Psoas muscle (tissue), 7 donors: ENCODE measurements at regions not wholly inside any gene's neighbourhood (a gene's known extent, or its start where the extent isn't known, plus 50 kb on each side); places are given as distances from the start of the nearest gene placed in this dataset.

ENCODE experiments used
- ATAC-seq, 4 donors: fragments of 200-7000 bp; cut with Tn5 transposase; one replicate each; pipeline ENCODE4 v1.9.1; 2020; ENCODE audit warnings: moderate library complexity in 3 of 4, mild to moderate bottlenecking in 2 of 4
- DNase-seq, 2 donors: peaks; one replicate each; pipeline ENCODE4 v3.0.0-alpha.2; 2020
- H3K27ac ChIP-seq: fragments of 200-600 bp; one replicate; pipeline ENCODE4 v1.8.0; 2022
- H3K27me3 ChIP-seq, 3 donors: fragments of 200-600 bp in 1 of 3; one replicate each; pipeline versions ENCODE4 v1.6.1 to v1.8.0; 2013 to 2022; ENCODE audit warnings: low read length in 2 of 3, mild to moderate bottlenecking in 2 of 3, moderate library complexity in 1 of 3; ENCODE audit not compliant: insufficient read depth in 3 of 3
- H3K36me3 ChIP-seq, 2 donors: fragments of 200-600 bp in 1 of 2; one replicate each; pipeline versions ENCODE4 v1.6.1 to v1.8.0; 2013 to 2022; ENCODE audit warnings: low read depth in 1 of 2, mild to moderate bottlenecking in 1 of 2, moderate library complexity in 1 of 2; ENCODE audit not compliant: insufficient read depth in 1 of 2
- H3K4me1 ChIP-seq: fragments of 200-600 bp; one replicate; pipeline ENCODE4 v1.8.0; 2022
- H3K4me3 ChIP-seq: fragments of 200-600 bp; one replicate; pipeline ENCODE4 v1.8.0; 2022; ENCODE audit warnings: mild to moderate bottlenecking
- H3K9me3 ChIP-seq: fragments of 200-600 bp; one replicate; pipeline ENCODE4 v1.8.0; 2022
- CTCF ChIP-seq: fragments of 200-600 bp; IDR thresholded peaks from one replicate; pipeline ENCODE4 v1.8.0; 2022; ENCODE audit warnings: antibody characterized with exemption
- WGBS, 3 donors: extraction: QIAGEN DNeasy Blood & Tissue Kit; methylation state at CpG; one replicate each; pipeline versions ENCODE4 v1.1.6 to v1.1.7; 2013; 5-methylcytosine and 5-hydroxymethylcytosine counted together
- intact Hi-C, 2 donors: fragments of 100-400 bp; cut with DNase I; formaldehyde crosslinking; loops; one replicate each; pipeline versions ENCODE4 v1.11.0 to v1.14.2; 2022
- donor health status: healthy with polysubstance abuse.
- donor health status: DM: no; HTN: no; CAD: no; lungs with moderate emphysema.
- donor health status: Bipolar disorder and iron deficiency.
- donor health status: healthy.
- donor health status: DM: yes; HTN: yes; CAD: no.
- donor health status: DM: no; HTN: no; CAD: no.
- donor health status: DM: yes; HTN: yes; CAD: no.

GRCh38 chr15:95935852-95936251 is 394.6 kb upstream of the NR2F2 start:
- Histone ChIP-seq H3K27ac (no peak overlapping the region), H3K4me3 (no peak overlapping the region), H3K36me3 (no peaks in the 10 kb centered on the region), H3K9me3 (no peaks in the 10 kb centered on the region), H3K4me1 (no peaks in the 10 kb centered on the region), H3K27me3 (no peaks in the 10 kb centered on the region)
- no peak for DNase-seq
- no peak for TF ChIP-seq CTCF
- WGBS, 3 donors = 42 to 74% (median 60%) methylated on average over 2 of the region's 2 CpGs
- intact Hi-C loops = no loop called here
- ATAC-seq = no peak

- DNase-seq (no peak), ATAC-seq (no peak)
- H3K27me3 ChIP-seq = no peaks in the 10 kb centered on the region
- WGBS, 3 donors = 72 to 81% (median 81%) methylated on average over 2 of the region's 2 CpGs
- no peaks in the 10 kb centered on the region for H3K9me3 ChIP-seq
- no peak for TF ChIP-seq CTCF
- intact Hi-C loops = no loop called here
- H3K36me3 ChIP-seq = no peaks in the 10 kb centered on the region
- H3K27ac ChIP-seq = no peak overlapping the region
- H3K4me3 ChIP-seq = no peak overlapping the region
- H3K4me1 ChIP-seq = no peaks in the 10 kb centered on the region
These were observed 393.4 kb upstream of the NR2F2 start for GRCh38 chr15:95937128-95937528.

GRCh38 chr15:95940431-95940985 is 390.0 kb upstream of the NR2F2 start:
- no peak for TF ChIP-seq CTCF
- Histone ChIP-seq H3K4me3 (no peak overlapping the region), H3K4me1 (no peaks in the 10 kb centered on the region), H3K27ac (no peak overlapping the region), H3K9me3 (no peaks in the 10 kb centered on the region), H3K27me3 (no peaks in the 10 kb centered on the region), H3K36me3 (no peaks in the 10 kb centered on the region)
- intact Hi-C loops = no loop called here
- WGBS, 3 donors = 38 to 59% (median 45%) methylated on average over 14 of the region's 14 CpGs
- no peak for ATAC-seq
- no peak for DNase-seq

- ATAC-seq = no peak
- Histone ChIP-seq H3K27ac (no peak overlapping the region), H3K36me3 (no peaks in the 10 kb centered on the region), H3K4me3 (no peak overlapping the region), H3K27me3 (no peaks in the 10 kb centered on the region), H3K4me1 (no peaks in the 10 kb centered on the region), H3K9me3 (no peaks in the 10 kb centered on the region)
- WGBS, 3 donors = 55 to 69% (median 66%) methylated on average over 1 of the region's 1 CpG
- intact Hi-C loops = no loop called here
- TF ChIP-seq CTCF = no peak
- DNase-seq = no peak
These were observed 386.3 kb upstream of the NR2F2 start for GRCh38 chr15:95944193-95944592.

GRCh38 chr15:95944661-95945255 is 385.7 kb upstream of the NR2F2 start:
- H3K27me3 ChIP-seq = no peaks in the 10 kb centered on the region
- no peaks in the 10 kb centered on the region for H3K4me1 ChIP-seq
- ATAC-seq (no peak), DNase-seq (no peak)
- WGBS, 3 donors = 61 to 69% (median 66%) methylated on average over 4 of the region's 4 CpGs
- no peak overlapping the region for H3K27ac ChIP-seq
- H3K9me3 ChIP-seq = no peaks in the 10 kb centered on the region
- intact Hi-C loops = no loop called here
- no peak overlapping the region for H3K4me3 ChIP-seq
- H3K36me3 ChIP-seq = no peaks in the 10 kb centered on the region
- no peak for TF ChIP-seq CTCF
